Esophagus muscularis mucosa (tissue), 4 donors: ENCODE measurements at regions not wholly inside any gene's neighbourhood (a gene's known extent, or its start where the extent isn't known, plus 50 kb on each side); places are given as distances from the start of the nearest gene placed in this dataset.

Source experiments
- DNase-seq: peaks from one replicate; pipeline ENCODE4 v3.0.0-alpha.2; 2017; ENCODE audit errors: extremely low spot score
- H3K27ac ChIP-seq, 4 donors: fragments of 200-600 bp; sonication (generic); replicated peaks in 1 of 4; 1 replicate in 3 of 4; 2 replicates in 1 of 4; pipeline ENCODE4 v1.5.1; 2016 to 2019; ENCODE audit warnings: mild to moderate bottlenecking in 1 of 4
- H3K27me3 ChIP-seq, 4 donors: fragments of 200-600 bp; sonication (generic); one replicate each; pipeline versions ENCODE4 v1.5.1 to v1.6.0; 2016 to 2019
- H3K36me3 ChIP-seq, 4 donors: fragments of 200-600 bp; sonication (generic); one replicate each; pipeline ENCODE4 v1.5.1; 2016 to 2019
- H3K4me1 ChIP-seq, 4 donors: fragments of 200-600 bp; sonication (generic); one replicate each; pipeline ENCODE4 v1.5.1; 2016 to 2019
- H3K4me3 ChIP-seq, 4 donors: fragments of 200-600 bp; sonication (generic); 1 replicate in 2 of 4; 2 replicates in 2 of 4; pipeline ENCODE4 v1.5.1; 2016 to 2019; ENCODE audit warnings: mild to moderate bottlenecking in 4 of 4, moderate library complexity in 1 of 4
- H3K9me3 ChIP-seq, 4 donors: fragments of 200-600 bp; sonication (generic); 1 replicate in 3 of 4; 2 replicates in 1 of 4; pipeline ENCODE4 v1.5.1; 2016 to 2019
- EP300 ChIP-seq: sonication (generic); formaldehyde crosslinking; IDR thresholded peaks from one replicate; pipeline ENCODE4 v1.6.1; 2017; ENCODE audit warnings: antibody characterized with exemption
- POLR2A ChIP-seq: fragments of 450-650 bp; IDR thresholded peaks from one replicate; pipeline ENCODE4 v1.6.1; 2017; ENCODE audit warnings: antibody characterized with exemption, moderate library complexity, mild to moderate bottlenecking, low read depth
- POLR2AphosphoS5 ChIP-seq, 2 donors: sonication (generic); formaldehyde crosslinking; IDR thresholded peaks; one replicate each; pipeline ENCODE4 v1.6.1; 2017; ENCODE audit warnings: antibody characterized with exemption in 2 of 2
- WGBS: methylation state at CpG from one replicate; pipeline ENCODE4 v1.1.5; 2018; 5-methylcytosine and 5-hydroxymethylcytosine counted together
- intact Hi-C: fragments of 100-400 bp; cut with DNase I; formaldehyde crosslinking; loops from one replicate; pipeline ENCODE4 v1.15.1; 2023
- TF ChIP-seq, protein P1 (sequence below), 3 experiments: fragments of 200-600 bp in 2 of 3; fragments of 450-650 bp in 1 of 3; sonication (generic) in 2 of 3; IDR thresholded peaks; one replicate each; pipeline ENCODE4 v1.5.1; 2017 to 2019; ENCODE audit warnings: antibody characterized with exemption in 3 of 3, mild to moderate bottlenecking in 2 of 3, moderate library complexity in 1 of 3

GRCh38 chr20:60431349-60431748 is 473.1 kb downstream of the CDH26 start:
- peaks cover 0 to 18% (median 0%) of the 10 kb centered on the region in 4 donors for H3K27me3 ChIP-seq
- intact Hi-C loops: no loop called here
- DNase-seq: peak; percentile 68
- TF ChIP-seq POLR2A: no peak
- TF ChIP-seq, protein P1, sequence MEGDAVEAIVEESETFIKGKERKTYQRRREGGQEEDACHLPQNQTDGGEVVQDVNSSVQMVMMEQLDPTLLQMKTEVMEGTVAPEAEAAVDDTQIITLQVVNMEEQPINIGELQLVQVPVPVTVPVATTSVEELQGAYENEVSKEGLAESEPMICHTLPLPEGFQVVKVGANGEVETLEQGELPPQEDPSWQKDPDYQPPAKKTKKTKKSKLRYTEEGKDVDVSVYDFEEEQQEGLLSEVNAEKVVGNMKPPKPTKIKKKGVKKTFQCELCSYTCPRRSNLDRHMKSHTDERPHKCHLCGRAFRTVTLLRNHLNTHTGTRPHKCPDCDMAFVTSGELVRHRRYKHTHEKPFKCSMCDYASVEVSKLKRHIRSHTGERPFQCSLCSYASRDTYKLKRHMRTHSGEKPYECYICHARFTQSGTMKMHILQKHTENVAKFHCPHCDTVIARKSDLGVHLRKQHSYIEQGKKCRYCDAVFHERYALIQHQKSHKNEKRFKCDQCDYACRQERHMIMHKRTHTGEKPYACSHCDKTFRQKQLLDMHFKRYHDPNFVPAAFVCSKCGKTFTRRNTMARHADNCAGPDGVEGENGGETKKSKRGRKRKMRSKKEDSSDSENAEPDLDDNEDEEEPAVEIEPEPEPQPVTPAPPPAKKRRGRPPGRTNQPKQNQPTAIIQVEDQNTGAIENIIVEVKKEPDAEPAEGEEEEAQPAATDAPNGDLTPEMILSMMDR (IDR thresholded peaks at IDR 0.05): no peak
- TF ChIP-seq EP300: no peak
- TF ChIP-seq POLR2AphosphoS5 (IDR thresholded peaks at IDR 0.05): no peak
- 65% methylated on average over 5 of the region's 5 CpGs for WGBS
- no peaks in the 10 kb centered on the region for H3K36me3 ChIP-seq
- H3K9me3 ChIP-seq: no peaks in the 10 kb centered on the region
- no peak overlapping the region for H3K4me3 ChIP-seq
- no peak overlapping the region for H3K27ac ChIP-seq
- H3K4me1 ChIP-seq: no peaks in the 10 kb centered on the region

- Histone ChIP-seq H3K9me3 (no peaks in the 10 kb centered on the region), H3K27me3 (peaks cover 0 to 7% (median 0%) of the 10 kb centered on the region in 4 donors), H3K4me3 (no peak overlapping the region), H3K36me3 (no peaks in the 10 kb centered on the region), H3K4me1 (no peaks in the 10 kb centered on the region), H3K27ac (no peak overlapping the region)
- no peak for DNase-seq
- TF ChIP-seq, protein P1 (IDR thresholded peaks at IDR 0.05): no peak
- TF ChIP-seq POLR2AphosphoS5 (IDR thresholded peaks at IDR 0.05): no peak
- no peak for TF ChIP-seq EP300
- TF ChIP-seq POLR2A: no peak
- WGBS: 72% methylated on average over 4 of the region's 4 CpGs
- intact Hi-C loops: no loop called here
Measured at GRCh38 chr20:60437418-60437817, 479.2 kb downstream of the CDH26 start.

- DNase-seq: peak; percentile 50
- no peak overlapping the region for H3K4me3 ChIP-seq
- intact Hi-C loops: no loop called here
- WGBS: 68% methylated on average over 9 of the region's 9 CpGs
- TF ChIP-seq POLR2AphosphoS5 (IDR thresholded peaks at IDR 0.05): no peak
- TF ChIP-seq EP300: no peak
- TF ChIP-seq, protein P1 (IDR thresholded peaks at IDR 0.05): no peak
- TF ChIP-seq POLR2A: no peak
- H3K4me1 ChIP-seq: peaks cover 0 to 4% (median 2%) of the 10 kb centered on the region in 4 donors
- H3K27me3 ChIP-seq: peaks cover 0 to 11% (median 0%) of the 10 kb centered on the region in 4 donors
- H3K27ac ChIP-seq: no peak overlapping the region
- no peaks in the 10 kb centered on the region for H3K9me3 ChIP-seq
- H3K36me3 ChIP-seq: no peaks in the 10 kb centered on the region
Measured at GRCh38 chr20:60446267-60447111, 488.3 kb downstream of the CDH26 start.

GRCh38 chr20:60447703-60448102 is 489.5 kb downstream of the CDH26 start:
- H3K4me3 ChIP-seq: no peak overlapping the region
- no peak overlapping the region for H3K27ac ChIP-seq
- H3K9me3 ChIP-seq: no peaks in the 10 kb centered on the region
- WGBS: 37% methylated on average over 3 of the region's 3 CpGs
- TF ChIP-seq, protein P1 (IDR thresholded peaks at IDR 0.05): no peak
- TF ChIP-seq POLR2A: no peak
- TF ChIP-seq POLR2AphosphoS5 (IDR thresholded peaks at IDR 0.05): no peak
- no peak for TF ChIP-seq EP300
- DNase-seq: peak; percentile 80
- peaks cover 0 to 4% (median 2%) of the 10 kb centered on the region in 4 donors for H3K4me1 ChIP-seq
- no peaks in the 10 kb centered on the region for H3K36me3 ChIP-seq
- peaks cover 0 to 11% (median 0%) of the 10 kb centered on the region in 4 donors for H3K27me3 ChIP-seq
- intact Hi-C loops: no loop called here
